Endothelial cell of umbilical vein (primary cell): ENCODE measurements at regions not wholly inside any gene's neighbourhood (a gene's known extent, or its start where the extent isn't known, plus 50 kb on each side); places are given as distances from the start of the nearest gene placed in this dataset.

ENCODE experiments used
- POLR2A ChIP-seq: IDR thresholded peaks from 2 replicates; pipeline ENCODE4 v1.6.1; 2012; ENCODE audit warnings: low read depth, mild to moderate bottlenecking, control low read depth, low read length
- TF ChIP-seq, protein P1 (sequence below), 2 donors: IDR thresholded peaks; 1 replicate in 1 of 2; 2 replicates in 1 of 2; pipeline ENCODE4 v1.5.1; 2011; ENCODE audit warnings: low read length in 2 of 2, mild to moderate bottlenecking in 2 of 2, moderate library complexity in 2 of 2, control low read depth in 1 of 2, inconsistent platforms in 1 of 2, low read depth in 1 of 2; ENCODE audit not compliant: insufficient read depth in 1 of 2; ENCODE audit errors: extremely low read depth in 1 of 2

- TF ChIP-seq, protein P1, sequence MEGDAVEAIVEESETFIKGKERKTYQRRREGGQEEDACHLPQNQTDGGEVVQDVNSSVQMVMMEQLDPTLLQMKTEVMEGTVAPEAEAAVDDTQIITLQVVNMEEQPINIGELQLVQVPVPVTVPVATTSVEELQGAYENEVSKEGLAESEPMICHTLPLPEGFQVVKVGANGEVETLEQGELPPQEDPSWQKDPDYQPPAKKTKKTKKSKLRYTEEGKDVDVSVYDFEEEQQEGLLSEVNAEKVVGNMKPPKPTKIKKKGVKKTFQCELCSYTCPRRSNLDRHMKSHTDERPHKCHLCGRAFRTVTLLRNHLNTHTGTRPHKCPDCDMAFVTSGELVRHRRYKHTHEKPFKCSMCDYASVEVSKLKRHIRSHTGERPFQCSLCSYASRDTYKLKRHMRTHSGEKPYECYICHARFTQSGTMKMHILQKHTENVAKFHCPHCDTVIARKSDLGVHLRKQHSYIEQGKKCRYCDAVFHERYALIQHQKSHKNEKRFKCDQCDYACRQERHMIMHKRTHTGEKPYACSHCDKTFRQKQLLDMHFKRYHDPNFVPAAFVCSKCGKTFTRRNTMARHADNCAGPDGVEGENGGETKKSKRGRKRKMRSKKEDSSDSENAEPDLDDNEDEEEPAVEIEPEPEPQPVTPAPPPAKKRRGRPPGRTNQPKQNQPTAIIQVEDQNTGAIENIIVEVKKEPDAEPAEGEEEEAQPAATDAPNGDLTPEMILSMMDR (IDR thresholded peaks at IDR 0.05; ENCODE audit: extremely low read depth in 1 of 2, insufficient read depth in 1 of 2, low read depth in 1 of 2, low read length in 2 of 2) = no peak
- no peak for TF ChIP-seq POLR2A
Observed at GRCh38 chr3:99562138-99562537, 76.3 kb upstream of the COL8A1 start.
